ENCODE measurements at regions not wholly inside any gene's neighbourhood (a gene's known extent, or its start where the extent isn't known, plus 50 kb on each side); places are given as distances from the start of the nearest gene placed in this dataset.

DNA sequence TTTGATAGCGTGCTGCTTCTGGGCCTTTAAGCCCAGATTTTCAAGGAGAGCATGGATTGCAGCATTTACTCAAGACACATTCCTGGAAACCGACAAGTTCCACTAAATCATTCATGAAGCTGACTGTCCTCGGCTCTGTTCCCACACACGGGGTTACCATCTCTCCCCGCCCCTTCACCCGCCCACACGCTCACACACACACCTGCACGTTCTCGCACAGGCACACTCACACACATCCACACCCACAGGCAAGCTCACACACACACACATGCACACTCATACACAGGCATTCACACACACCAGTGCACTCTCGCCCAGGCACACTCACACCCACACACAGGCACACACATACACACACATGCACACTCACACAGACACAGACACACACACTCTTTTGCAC, 150.0 kb upstream of the AGAP1 start:
- no peaks in the 10 kb centered on the region for H3K79me2 ChIP-seq (ENCODE audit: insufficient read depth, low read length)
- no peak overlapping the region for H3K27ac ChIP-seq (ENCODE audit: low read depth, low read length, poor library complexity, severe bottlenecking)
- no peaks in the 10 kb centered on the region for H3K4me1 ChIP-seq (ENCODE audit: insufficient read depth, low read length, severe bottlenecking)
- H3K9me2 ChIP-seq (ENCODE audit: low read depth, low read length), result no peaks in the 10 kb centered on the region
- no peaks in the 10 kb centered on the region; the same call in 1 of the 2 replicates for H3K27me3 ChIP-seq (ENCODE audit: insufficient read depth, low read length)
- no peaks in the 10 kb centered on the region for H3K9me3 ChIP-seq (ENCODE audit: low read length)
- no peak overlapping the region for H2AFZ ChIP-seq (ENCODE audit: low read length)
- no peaks in the 10 kb centered on the region for H3F3A ChIP-seq (ENCODE audit: insufficient read depth, low read length)
- H3K36me3 ChIP-seq (ENCODE audit: insufficient read depth, low read length), result no peaks in the 10 kb centered on the region
- no peaks in the 10 kb centered on the region for H4K20me1 ChIP-seq (ENCODE audit: insufficient read depth, low read length)
- no peak overlapping the region for H3K4me2 ChIP-seq (ENCODE audit: low read length)
- TF ChIP-seq, protein P1, sequence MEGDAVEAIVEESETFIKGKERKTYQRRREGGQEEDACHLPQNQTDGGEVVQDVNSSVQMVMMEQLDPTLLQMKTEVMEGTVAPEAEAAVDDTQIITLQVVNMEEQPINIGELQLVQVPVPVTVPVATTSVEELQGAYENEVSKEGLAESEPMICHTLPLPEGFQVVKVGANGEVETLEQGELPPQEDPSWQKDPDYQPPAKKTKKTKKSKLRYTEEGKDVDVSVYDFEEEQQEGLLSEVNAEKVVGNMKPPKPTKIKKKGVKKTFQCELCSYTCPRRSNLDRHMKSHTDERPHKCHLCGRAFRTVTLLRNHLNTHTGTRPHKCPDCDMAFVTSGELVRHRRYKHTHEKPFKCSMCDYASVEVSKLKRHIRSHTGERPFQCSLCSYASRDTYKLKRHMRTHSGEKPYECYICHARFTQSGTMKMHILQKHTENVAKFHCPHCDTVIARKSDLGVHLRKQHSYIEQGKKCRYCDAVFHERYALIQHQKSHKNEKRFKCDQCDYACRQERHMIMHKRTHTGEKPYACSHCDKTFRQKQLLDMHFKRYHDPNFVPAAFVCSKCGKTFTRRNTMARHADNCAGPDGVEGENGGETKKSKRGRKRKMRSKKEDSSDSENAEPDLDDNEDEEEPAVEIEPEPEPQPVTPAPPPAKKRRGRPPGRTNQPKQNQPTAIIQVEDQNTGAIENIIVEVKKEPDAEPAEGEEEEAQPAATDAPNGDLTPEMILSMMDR (IDR thresholded peaks at IDR 0.05; ENCODE audit: low read length), result no peak
- TF ChIP-seq EZH2 (IDR thresholded peaks at IDR 0.05; ENCODE audit: borderline replicate concordance, low read length), result no peak
- no peak overlapping the region for H3K9ac ChIP-seq (ENCODE audit: low read length)
- no peak overlapping the region for H3K4me3 ChIP-seq (ENCODE audit: low read depth, low read length, poor library complexity, severe bottlenecking)

DNA sequence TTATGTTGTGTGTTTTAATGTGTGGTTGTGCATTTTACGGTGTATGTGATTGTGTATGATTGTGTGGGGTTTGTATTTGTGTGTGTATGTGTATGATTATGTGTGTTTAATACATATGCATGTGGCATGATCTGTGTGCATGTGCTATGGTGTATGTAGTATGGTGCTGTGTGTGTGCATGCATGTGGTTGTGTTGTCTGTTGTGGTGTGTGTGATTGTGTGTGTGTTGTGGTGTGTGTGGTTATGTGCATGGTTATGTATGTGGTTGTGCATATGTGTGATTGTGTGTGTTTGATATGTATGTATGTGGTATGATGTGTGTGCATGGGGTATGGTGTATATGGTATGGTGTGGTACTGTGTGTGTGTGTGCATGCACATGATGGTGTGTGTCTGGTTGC, 148.1 kb upstream of the AGAP1 start:
- no peak overlapping the region for H3K9ac ChIP-seq (ENCODE audit: low read length)
- no peaks in the 10 kb centered on the region for H3K36me3 ChIP-seq (ENCODE audit: insufficient read depth, low read length)
- no peak overlapping the region for H2AFZ ChIP-seq (ENCODE audit: low read length)
- no peaks in the 10 kb centered on the region for H3K9me2 ChIP-seq (ENCODE audit: low read depth, low read length)
- no peaks in the 10 kb centered on the region; the same call in 1 of the 2 replicates for H3K27me3 ChIP-seq (ENCODE audit: insufficient read depth, low read length)
- H3K4me1 ChIP-seq (ENCODE audit: insufficient read depth, low read length, severe bottlenecking), result no peaks in the 10 kb centered on the region
- H3K4me3 ChIP-seq (ENCODE audit: low read depth, low read length, poor library complexity, severe bottlenecking), result no peak overlapping the region
- no peaks in the 10 kb centered on the region for H3F3A ChIP-seq (ENCODE audit: insufficient read depth, low read length)
- TF ChIP-seq, protein P1 (IDR thresholded peaks at IDR 0.05; ENCODE audit: low read length), result no peak
- no peak for TF ChIP-seq EZH2 (IDR thresholded peaks at IDR 0.05; ENCODE audit: borderline replicate concordance, low read length)
- no peaks in the 10 kb centered on the region for H3K9me3 ChIP-seq (ENCODE audit: low read length)
- no peaks in the 10 kb centered on the region for H3K79me2 ChIP-seq (ENCODE audit: insufficient read depth, low read length)
- H3K27ac ChIP-seq (ENCODE audit: low read depth, low read length, poor library complexity, severe bottlenecking), result no peak overlapping the region
- H3K4me2 ChIP-seq (ENCODE audit: low read length), result no peak overlapping the region
- H4K20me1 ChIP-seq (ENCODE audit: insufficient read depth, low read length), result no peaks in the 10 kb centered on the region

DNA sequence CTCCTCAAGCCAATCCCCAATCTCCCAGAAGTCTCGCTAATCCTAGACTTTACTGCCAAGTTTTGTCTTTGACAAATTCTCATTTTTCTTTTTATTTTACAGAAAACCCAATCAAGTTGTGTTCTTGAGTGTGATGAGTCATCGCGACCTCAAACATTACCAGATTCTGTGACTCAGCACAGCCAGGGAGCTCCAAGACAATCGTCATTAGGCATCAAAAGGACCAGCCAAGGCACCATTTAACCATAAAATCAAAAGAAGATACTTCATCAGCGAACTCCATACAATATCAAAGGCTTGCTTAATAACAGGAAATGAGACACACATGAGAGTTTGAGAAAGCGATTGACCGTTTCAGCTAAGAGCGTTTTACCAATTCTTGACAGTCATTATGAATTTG, 146.2 kb upstream of the AGAP1 start:
- Histone ChIP-seq H3K36me3 (ENCODE audit: insufficient read depth, low read length) (no peaks in the 10 kb centered on the region), H3F3A (ENCODE audit: insufficient read depth, low read length) (no peaks in the 10 kb centered on the region), H3K27ac (ENCODE audit: low read depth, low read length, poor library complexity, severe bottlenecking) (no peak overlapping the region), H3K4me3 (ENCODE audit: low read depth, low read length, poor library complexity, severe bottlenecking) (no peak overlapping the region), H3K27me3 (ENCODE audit: insufficient read depth, low read length) (no peaks in the 10 kb centered on the region), H3K9me3 (ENCODE audit: low read length) (no peaks in the 10 kb centered on the region), H2AFZ (ENCODE audit: low read length) (no peak overlapping the region), H3K79me2 (ENCODE audit: insufficient read depth, low read length) (no peaks in the 10 kb centered on the region), H3K4me1 (ENCODE audit: insufficient read depth, low read length, severe bottlenecking) (no peaks in the 10 kb centered on the region), H3K9me2 (ENCODE audit: low read depth, low read length) (no peaks in the 10 kb centered on the region), H3K4me2 (ENCODE audit: low read length) (no peak overlapping the region), H4K20me1 (ENCODE audit: insufficient read depth, low read length) (no peaks in the 10 kb centered on the region), H3K9ac (ENCODE audit: low read length) (no peak overlapping the region)
- TF ChIP-seq, protein P1 (IDR thresholded peaks at IDR 0.05; ENCODE audit: low read length), result no peak
- no peak for TF ChIP-seq EZH2 (IDR thresholded peaks at IDR 0.05; ENCODE audit: borderline replicate concordance, low read length)
